ENCODE measurements at regions not wholly inside any gene's neighbourhood (a gene's known extent, or its start where the extent isn't known, plus 50 kb on each side); places are given as distances from the start of the nearest gene placed in this dataset.

DNA sequence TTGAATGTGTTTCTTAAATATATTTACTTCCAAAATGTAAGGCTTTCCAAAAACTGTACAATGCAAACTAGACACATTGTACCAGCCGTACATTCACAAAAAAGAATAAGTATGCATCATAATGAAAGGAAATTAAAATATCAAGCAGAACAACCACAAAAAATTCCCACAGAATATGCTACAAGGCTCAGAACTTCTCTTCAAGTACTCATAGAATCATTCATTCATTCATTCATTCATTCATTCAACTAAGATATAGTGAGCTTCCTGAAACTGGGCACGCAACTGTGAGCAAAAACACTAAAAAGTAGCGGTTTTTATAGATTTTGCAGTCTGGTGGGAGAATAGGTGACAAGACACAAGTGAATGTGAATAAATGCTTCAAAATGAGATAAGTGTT, 690.1 kb downstream of the KCNA4 start:
- TF ChIP-seq, protein P1, sequence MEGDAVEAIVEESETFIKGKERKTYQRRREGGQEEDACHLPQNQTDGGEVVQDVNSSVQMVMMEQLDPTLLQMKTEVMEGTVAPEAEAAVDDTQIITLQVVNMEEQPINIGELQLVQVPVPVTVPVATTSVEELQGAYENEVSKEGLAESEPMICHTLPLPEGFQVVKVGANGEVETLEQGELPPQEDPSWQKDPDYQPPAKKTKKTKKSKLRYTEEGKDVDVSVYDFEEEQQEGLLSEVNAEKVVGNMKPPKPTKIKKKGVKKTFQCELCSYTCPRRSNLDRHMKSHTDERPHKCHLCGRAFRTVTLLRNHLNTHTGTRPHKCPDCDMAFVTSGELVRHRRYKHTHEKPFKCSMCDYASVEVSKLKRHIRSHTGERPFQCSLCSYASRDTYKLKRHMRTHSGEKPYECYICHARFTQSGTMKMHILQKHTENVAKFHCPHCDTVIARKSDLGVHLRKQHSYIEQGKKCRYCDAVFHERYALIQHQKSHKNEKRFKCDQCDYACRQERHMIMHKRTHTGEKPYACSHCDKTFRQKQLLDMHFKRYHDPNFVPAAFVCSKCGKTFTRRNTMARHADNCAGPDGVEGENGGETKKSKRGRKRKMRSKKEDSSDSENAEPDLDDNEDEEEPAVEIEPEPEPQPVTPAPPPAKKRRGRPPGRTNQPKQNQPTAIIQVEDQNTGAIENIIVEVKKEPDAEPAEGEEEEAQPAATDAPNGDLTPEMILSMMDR (conservative IDR thresholded peaks at IDR 0.05; ENCODE audit: low read depth, low read length) = no peak
- TF ChIP-seq EZH2phosphoT487 (IDR thresholded peaks at IDR 0.05; ENCODE audit: borderline replicate concordance, low read length) = no peak
